GM23248 (cell line): ENCODE measurements at regions not wholly inside any gene's neighbourhood (a gene's known extent, or its start where the extent isn't known, plus 50 kb on each side); places are given as distances from the start of the nearest gene placed in this dataset.

Experiments
- EZH2 ChIP-seq: fragments of 200-600 bp; sonication (generic); IDR thresholded peaks from 2 replicates; pipeline ENCODE4 v1.6.1; 2018; ENCODE audit warnings: antibody characterized with exemption, mild to moderate bottlenecking; ENCODE audit not compliant: insufficient read depth, poor library complexity, severe bottlenecking
- EZH2phosphoT487 ChIP-seq: fragments of 200-600 bp; sonication (generic); IDR thresholded peaks from 2 replicates; pipeline ENCODE4 v1.6.1; 2018; ENCODE audit warnings: antibody characterized with exemption, moderate library complexity, mild to moderate bottlenecking, low read depth; ENCODE audit not compliant: insufficient read depth

GRCh38 chr15:69781411-69782125, 316.1 kb downstream of the TLE3 start:
- TF ChIP-seq EZH2 = no peak
- no peak for TF ChIP-seq EZH2phosphoT487
